Suprapubic skin (tissue), 3 donors: ENCODE measurements at regions not wholly inside any gene's neighbourhood (a gene's known extent, or its start where the extent isn't known, plus 50 kb on each side); places are given as distances from the start of the nearest gene placed in this dataset.

Source experiments
- POLR2AphosphoS5 ChIP-seq, 3 donors: sonication (generic); formaldehyde crosslinking; IDR thresholded peaks; one replicate each; pipeline ENCODE4 v1.6.1; 2017; ENCODE audit warnings: antibody characterized with exemption in 3 of 3
- TF ChIP-seq, protein P1 (sequence below), 2 donors: fragments of 200-600 bp in 1 of 2; fragments of 450-650 bp in 1 of 2; sonication (generic) in 1 of 2; IDR thresholded peaks; one replicate each; pipeline ENCODE4 v1.5.1; 2016 to 2019; ENCODE audit warnings: antibody characterized with exemption in 2 of 2, mild to moderate bottlenecking in 1 of 2, moderate library complexity in 1 of 2

DNA sequence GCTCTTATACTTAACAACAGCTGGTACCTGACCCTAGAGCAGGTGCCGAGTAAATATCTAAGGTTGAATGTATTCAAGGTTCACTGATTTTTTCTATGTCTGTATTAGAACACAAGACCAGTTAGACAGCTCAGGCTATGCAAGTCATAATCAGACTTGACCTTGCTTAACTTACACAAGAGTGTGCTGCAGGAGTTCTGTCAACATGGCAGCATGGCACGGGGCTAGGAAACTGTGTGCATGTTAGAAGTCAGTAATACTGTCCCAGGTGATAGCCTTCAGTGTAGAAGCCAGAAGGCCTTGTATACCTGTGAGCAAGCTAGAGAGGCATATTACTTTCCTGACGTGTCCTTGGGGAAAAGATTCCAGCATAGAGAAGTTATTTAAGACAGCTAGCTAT is 253.1 kb downstream of the FAT3 start:
- no peak for TF ChIP-seq POLR2AphosphoS5 (IDR thresholded peaks at IDR 0.05)
- TF ChIP-seq, protein P1, sequence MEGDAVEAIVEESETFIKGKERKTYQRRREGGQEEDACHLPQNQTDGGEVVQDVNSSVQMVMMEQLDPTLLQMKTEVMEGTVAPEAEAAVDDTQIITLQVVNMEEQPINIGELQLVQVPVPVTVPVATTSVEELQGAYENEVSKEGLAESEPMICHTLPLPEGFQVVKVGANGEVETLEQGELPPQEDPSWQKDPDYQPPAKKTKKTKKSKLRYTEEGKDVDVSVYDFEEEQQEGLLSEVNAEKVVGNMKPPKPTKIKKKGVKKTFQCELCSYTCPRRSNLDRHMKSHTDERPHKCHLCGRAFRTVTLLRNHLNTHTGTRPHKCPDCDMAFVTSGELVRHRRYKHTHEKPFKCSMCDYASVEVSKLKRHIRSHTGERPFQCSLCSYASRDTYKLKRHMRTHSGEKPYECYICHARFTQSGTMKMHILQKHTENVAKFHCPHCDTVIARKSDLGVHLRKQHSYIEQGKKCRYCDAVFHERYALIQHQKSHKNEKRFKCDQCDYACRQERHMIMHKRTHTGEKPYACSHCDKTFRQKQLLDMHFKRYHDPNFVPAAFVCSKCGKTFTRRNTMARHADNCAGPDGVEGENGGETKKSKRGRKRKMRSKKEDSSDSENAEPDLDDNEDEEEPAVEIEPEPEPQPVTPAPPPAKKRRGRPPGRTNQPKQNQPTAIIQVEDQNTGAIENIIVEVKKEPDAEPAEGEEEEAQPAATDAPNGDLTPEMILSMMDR (IDR thresholded peaks at IDR 0.05) = no peak
